Activated CD4-positive, alpha-beta T cell treated with anti-CD3 and anti-CD28 coated beads, Interleukin-2, amount 50 U/mL, for 16 hours (primary cell): ENCODE measurements at regions not wholly inside any gene's neighbourhood (a gene's known extent, or its start where the extent isn't known, plus 50 kb on each side); places are given as distances from the start of the nearest gene placed in this dataset.

ENCODE experiments used
- DNase-seq: peaks from one replicate; pipeline ENCODE4 v3.0.0-alpha.2; 2020

- no peak for DNase-seq
These were observed 128.3 kb downstream of the AACS start for GRCh38 chr12:125193376-125194152.

- no peak for DNase-seq
These were observed 129.0 kb downstream of the AACS start for GRCh38 chr12:125194163-125194773.

DNA sequence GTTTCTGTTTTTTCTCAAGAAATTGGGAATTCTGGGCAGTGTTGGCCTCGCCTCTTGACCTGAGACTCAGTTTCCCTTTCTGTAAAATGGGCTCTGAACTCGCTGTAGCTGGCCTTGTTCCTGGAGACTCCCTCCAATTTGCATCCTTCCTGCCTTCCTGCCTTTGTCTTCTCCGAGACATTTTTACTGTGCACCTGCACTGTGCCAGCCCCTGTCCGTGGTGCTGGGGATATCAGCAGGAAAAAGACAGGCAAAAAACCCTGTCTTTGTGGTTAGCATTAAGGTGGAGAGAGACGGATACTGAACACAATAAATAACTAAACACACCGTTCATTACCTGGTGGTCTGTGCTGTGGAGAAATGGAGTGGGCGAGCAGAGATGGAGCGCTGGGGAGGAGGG lies 129.8 kb downstream of the AACS start:
- no peak for DNase-seq

- no peak for DNase-seq
These were observed 132.1 kb downstream of the AACS start for GRCh38 chr12:125197326-125197725.

DNA sequence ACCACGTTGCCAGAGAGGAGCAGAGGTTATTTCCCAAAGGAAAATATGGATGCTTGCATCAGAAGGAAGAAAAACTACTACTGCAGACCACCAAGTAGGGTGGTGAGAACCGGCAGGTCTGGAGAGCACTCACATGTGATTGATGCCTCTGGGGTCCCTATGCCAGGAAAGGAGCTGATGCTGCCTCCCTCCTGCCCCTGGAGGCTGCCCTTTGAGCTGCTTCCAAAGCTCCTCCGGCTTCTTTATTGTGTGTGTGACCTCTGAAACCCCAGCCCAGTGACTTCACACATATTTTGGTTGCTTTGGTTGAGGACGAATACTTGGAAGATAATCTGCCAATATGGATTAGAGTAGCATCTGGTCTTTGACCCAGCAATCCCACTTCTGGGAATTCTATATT lies 133.4 kb downstream of the AACS start:
- DNase-seq = no peak

DNA sequence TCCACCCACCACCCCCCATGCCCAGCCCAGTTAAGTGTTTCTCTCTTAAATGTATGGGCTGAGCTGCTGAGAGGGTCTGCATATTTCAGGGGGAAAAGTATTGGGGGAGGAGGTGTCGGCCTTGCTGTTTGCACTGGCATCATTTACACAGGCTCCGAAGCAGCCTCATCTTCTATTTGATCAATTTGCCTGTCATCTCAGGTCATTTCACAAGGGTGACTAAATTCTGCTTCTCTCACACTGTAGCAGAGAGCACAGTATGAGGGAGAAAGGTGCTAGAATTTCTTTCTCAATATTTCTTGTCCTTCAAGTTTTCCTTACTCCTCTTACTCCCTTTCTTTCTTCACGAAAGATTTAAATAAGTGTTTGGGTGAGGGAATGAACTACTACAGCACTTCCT lies 135.9 kb downstream of the AACS start:
- DNase-seq = no peak

DNA sequence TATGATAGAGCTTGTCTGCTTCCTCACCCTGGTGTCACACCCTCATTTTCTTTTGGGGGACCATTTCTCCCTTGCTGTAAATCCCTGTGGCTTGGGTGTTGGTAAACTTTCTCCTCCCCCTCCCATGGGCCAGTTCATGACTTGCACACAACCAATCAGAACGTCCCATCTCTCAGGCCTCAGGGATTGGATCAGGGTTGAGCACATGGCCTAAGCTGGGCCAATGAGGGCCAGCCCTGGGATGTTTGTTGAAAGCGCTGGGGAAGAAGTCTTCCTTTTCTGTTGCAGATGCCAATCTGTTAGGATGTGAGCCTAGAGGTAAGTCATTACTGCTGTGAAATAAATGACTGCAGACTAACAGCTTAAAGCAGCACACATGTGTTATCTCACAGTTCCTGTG lies 136.7 kb downstream of the AACS start:
- no peak for DNase-seq

DNA sequence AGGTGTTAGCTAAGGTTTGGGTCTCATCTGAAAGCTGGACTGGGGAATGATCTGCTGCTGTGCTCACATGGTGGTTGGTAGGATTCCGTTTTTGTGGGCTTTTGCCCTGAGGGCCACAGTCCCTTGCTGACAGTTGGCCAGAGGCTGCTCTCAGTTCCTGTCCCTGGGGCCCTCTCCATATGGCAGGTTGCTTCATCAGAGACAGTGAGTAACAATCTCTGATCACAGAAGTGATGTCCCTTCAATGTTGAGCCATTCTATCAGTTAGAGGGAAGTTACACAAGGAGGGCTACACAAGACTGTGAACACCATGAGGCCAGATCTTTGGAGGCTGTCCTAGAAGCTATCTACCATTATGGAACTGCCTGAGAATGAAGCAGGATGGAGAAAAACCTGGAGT lies 137.2 kb downstream of the AACS start:
- no peak for DNase-seq

DNA sequence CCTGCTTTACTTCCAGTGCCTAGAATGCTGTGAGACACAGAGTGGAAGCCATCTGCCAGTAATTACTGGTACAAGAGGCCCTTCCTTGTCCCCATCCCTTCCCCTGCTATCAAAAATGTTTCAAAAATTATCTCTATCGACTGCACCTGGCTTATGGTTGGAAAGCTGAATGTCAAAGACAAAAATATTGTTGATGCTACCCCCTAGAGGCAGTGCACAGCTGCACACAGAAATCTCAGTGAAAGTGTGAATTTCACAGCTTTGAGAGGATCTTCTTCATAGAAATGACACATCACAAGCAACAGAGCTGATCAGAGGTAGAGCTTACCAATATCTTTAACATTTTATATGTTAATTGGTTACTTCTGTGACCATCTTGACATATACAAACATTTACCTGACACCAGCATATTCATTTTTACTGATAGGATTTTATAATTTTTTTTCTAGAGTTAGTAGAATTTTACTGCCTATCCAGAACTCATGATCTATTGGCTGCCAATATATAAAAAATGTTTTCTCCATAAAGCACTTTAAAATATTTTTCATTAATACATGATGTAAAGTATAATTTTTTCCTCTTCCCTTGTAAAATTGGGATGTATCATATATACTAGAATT lies 138.0 kb downstream of the AACS start:
- peak; percentile 21 for DNase-seq

GRCh38 chr12:125205386-125205785 lies 140.2 kb downstream of the AACS start:
- no peak for DNase-seq

DNA sequence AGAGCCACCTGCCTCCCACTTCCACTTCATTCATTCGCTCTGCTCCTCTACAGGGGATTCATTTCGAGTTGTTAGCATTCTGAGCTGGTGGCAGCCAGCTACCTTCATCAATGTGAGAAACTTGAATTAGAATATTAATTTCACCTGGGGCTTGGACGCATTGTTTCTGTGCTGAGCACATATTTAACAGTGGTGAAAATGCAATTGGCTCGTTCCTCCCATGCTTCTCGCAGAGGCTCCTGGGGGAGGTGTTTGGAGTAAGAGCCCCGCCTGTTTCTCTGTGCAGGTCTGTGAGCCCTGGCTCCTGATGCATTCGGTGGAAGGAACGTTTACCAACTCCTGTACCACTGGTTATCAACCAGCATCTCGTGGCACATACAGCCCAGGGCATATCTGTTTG lies 141.5 kb downstream of the AACS start:
- no peak for DNase-seq

GRCh38 chr12:125208334-125208733 lies 143.1 kb downstream of the AACS start:
- no peak for DNase-seq

- DNase-seq = no peak
These were observed 143.7 kb downstream of the AACS start for GRCh38 chr12:125208942-125209341.

DNA sequence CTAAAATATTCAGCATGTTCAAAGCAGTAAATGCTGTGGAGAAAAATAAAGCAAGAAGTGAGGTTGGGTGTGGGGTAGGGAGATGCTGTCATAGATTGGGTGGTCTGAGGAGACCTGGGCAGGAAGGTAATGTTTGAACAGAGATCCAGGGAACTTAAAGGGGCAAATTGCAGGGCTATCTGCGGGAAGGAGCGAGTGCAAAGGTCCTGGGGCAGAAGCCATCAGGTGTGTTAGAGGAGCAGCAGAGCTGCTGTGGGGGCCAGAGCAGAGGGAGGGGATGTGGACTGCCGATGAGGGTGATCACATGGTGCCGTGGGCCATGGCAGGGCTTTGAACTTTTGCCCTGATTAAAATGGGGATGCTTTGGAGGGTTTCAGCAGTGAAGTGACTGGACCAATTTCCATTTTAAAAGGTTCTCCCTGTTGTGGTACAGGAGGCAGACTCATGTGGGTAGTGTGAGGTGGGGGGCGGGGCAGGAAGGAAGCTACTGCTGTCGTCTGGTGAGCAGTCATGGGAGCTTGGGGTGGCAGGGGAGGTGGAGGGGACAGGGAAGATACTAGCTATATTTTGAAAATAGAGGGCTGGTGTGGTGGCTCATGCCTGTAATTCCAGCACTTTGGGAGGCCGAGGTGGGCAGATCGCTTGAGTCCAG lies 145.0 kb downstream of the AACS start:
- DNase-seq = peak; percentile 21

- DNase-seq = no peak
These were observed 146.2 kb downstream of the AACS start for GRCh38 chr12:125211464-125211863.

DNA sequence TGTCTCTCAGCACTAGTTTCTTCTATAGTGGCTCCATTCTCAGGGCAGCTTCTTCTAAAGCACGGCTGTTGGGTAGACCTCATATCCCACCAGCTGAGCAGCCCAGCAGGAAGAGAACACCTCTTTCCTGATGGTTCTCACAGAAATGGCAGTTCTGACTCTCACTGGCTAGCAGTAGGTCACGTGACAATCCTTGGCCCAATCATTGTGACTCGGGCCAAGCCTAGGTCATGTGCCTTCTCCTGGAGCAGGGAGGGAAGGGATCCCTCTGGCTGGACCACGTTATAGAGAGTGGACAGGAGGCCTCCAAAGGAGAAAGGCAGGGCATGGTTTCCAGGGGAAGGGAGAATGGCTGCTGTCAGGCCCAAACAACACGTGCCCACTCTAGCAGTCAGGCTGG lies 149.1 kb downstream of the AACS start:
- DNase-seq = no peak

GRCh38 chr12:125216756-125217155 lies 151.5 kb downstream of the AACS start:
- DNase-seq = no peak

DNA sequence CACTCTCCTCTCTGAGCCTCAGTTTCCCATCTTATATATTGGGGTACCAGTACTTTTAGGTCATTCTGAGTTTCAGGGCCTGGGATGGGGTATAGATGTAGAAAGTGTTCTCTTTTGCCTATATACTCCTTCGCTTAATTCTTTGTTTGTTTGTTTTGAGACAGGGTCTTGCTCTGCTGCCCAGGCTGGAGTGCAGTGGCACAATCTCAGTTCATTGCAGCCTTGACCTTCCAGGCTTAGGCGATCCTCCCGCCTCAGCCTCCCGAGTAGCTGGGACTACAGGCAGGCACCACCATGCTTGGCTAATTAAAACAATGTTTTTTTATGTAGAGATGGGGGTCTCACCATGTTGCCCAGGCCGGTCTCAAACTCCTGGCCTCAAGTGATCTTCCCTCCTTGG lies 152.1 kb downstream of the AACS start:
- DNase-seq = no peak

DNA sequence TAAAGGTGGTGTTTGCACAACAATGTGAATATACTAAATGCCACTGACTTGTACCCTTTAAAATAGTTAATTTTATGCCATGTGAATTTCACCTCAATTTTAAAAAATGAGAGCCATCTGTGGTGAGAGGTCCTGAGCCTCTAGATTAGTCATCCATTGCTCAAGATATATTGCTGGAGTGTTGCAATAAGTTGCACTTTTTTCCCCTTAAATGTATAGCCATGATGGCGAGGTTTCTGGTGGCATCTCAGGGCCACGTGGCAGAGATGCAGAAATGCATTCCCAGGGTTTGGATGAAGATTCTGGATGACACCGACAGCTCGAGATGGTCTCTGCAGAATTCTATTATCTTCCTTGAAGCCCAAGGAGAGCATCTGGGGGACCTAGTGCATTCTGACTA lies 153.7 kb downstream of the AACS start:
- no peak for DNase-seq

GRCh38 chr12:125220404-125221273 lies 155.4 kb downstream of the AACS start:
- no peak for DNase-seq

- DNase-seq = no peak
These were observed 156.4 kb downstream of the AACS start for GRCh38 chr12:125221602-125222001.

- no peak for DNase-seq
These were observed 157.6 kb downstream of the AACS start for GRCh38 chr12:125222876-125223275.

DNA sequence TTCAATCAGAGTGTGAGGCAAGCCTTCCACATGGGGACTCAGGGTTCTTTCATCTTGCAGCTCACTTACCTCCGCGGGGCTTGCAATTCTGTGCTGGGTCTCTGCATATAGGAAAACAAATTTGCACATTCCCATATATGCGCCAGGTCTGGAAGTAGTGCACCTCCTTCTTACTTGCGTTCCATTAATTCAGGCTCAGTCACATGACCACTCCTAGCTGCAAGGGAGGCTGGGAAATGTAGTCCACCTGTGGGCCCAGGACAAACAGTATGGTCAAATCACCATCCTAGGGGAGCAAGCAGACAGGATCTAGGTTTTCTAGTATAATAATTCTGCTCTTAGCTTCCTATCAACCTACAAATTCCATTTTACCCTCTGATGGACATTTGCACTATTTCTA lies 160.4 kb downstream of the AACS start:
- no peak for DNase-seq
